WTC11 (cell line): ENCODE measurements at regions not wholly inside any gene's neighbourhood (a gene's known extent, or its start where the extent isn't known, plus 50 kb on each side); places are given as distances from the start of the nearest gene placed in this dataset.

Experiments
- ATAC-seq: fragments of 200-7000 bp; cut with Tn5 transposase; 2 replicates; pipeline ENCODE4 v1.10.0; 2021; ENCODE audit warnings: mild to moderate bottlenecking, moderate library complexity
- CTCF ChIA-PET: fragments of 300-600 bp; sonication (Branson Sonifier 250); formaldehyde crosslinking; loops from one replicate; lab custom pipeline; 2021; ENCODE audit warnings: antibody characterized with exemption; lab: Charles Lee
- POLR2A ChIA-PET: fragments of 350-600 bp; sonication (Branson Sonifier 250); formaldehyde crosslinking; loops from one replicate; lab custom pipeline; 2021; ENCODE audit warnings: antibody characterized with exemption; lab: Charles Lee
- DNase-seq: peaks from one replicate; pipeline ENCODE4 v3.0.0; 2021; ENCODE audit warnings: low spot score
- H3K27ac Mint-ChIP-seq: 2 replicates; pipeline ENCODE4 v1.8.0; 2021; ENCODE audit warnings: mixed read lengths
- H3K27me3 Mint-ChIP-seq: 2 replicates; pipeline ENCODE4 v1.8.0; 2021; ENCODE audit warnings: low read depth, mild to moderate bottlenecking, moderate library complexity, mixed read lengths
- H3K36me3 Mint-ChIP-seq: 2 replicates; pipeline ENCODE4 v1.8.0; 2021; ENCODE audit warnings: mixed read lengths
- H3K4me1 Mint-ChIP-seq: 2 replicates; pipeline ENCODE4 v1.8.0; 2022; ENCODE audit warnings: mixed read lengths
- H3K4me3 Mint-ChIP-seq: 2 replicates; pipeline ENCODE4 v1.8.0; 2021; ENCODE audit warnings: mild to moderate bottlenecking, moderate library complexity, mixed read lengths
- H3K9me3 Mint-ChIP-seq: 2 replicates; pipeline ENCODE4 v1.8.0; 2021; ENCODE audit warnings: mixed read lengths
- CREB1 ChIP-seq: sonication (generic); formaldehyde crosslinking; IDR thresholded peaks from 2 replicates; pipeline ENCODE4 v1.8.0; 2023; ENCODE audit warnings: mild to moderate bottlenecking, missing genetic modification reagents
- EMX1 ChIP-seq: fragments of 250-450 bp; sonication (Bioruptor Pico); IDR thresholded peaks from 2 replicates; pipeline ENCODE4 v1.8.0; 2021; ENCODE audit warnings: mild to moderate bottlenecking
- ETV6 ChIP-seq: sonication (generic); formaldehyde crosslinking; IDR thresholded peaks from 2 replicates; pipeline ENCODE4 v1.8.1; 2022; ENCODE audit warnings: mild to moderate bottlenecking, missing genetic modification reagents
- FOXP1 ChIP-seq: sonication (generic); formaldehyde crosslinking; IDR thresholded peaks from 2 replicates; pipeline ENCODE4 v1.8.0; 2022; ENCODE audit warnings: missing genetic modification reagents, mild to moderate bottlenecking, moderate library complexity, borderline replicate concordance
- HMGA2 ChIP-seq: fragments of 250-450 bp; sonication (Bioruptor Pico); IDR thresholded peaks from 2 replicates; pipeline ENCODE4 v1.4.0; 2021; ENCODE audit warnings: mild to moderate bottlenecking, moderate library complexity
- JAZF1 ChIP-seq: fragments of 250-450 bp; sonication (Bioruptor Pico); IDR thresholded peaks from 2 replicates; pipeline ENCODE4 v1.9.0; 2021; ENCODE audit warnings: moderate library complexity, mild to moderate bottlenecking, inconsistent platforms
- JUN ChIP-seq: sonication (generic); formaldehyde crosslinking; IDR thresholded peaks from 2 replicates; pipeline ENCODE4 v1.8.0; 2023; ENCODE audit warnings: mild to moderate bottlenecking, missing genetic modification reagents
- RORB ChIP-seq: fragments of 250-450 bp; sonication (Bioruptor Pico); IDR thresholded peaks from 2 replicates; pipeline ENCODE4 v1.9.0; 2021; ENCODE audit warnings: mild to moderate bottlenecking
- SMAD4 ChIP-seq: sonication (generic); formaldehyde crosslinking; IDR thresholded peaks from 2 replicates; pipeline ENCODE4 v1.8.0; 2022; ENCODE audit warnings: mild to moderate bottlenecking, missing genetic modification reagents
- SOX15 ChIP-seq: fragments of 250-450 bp; sonication (Bioruptor Pico); IDR thresholded peaks from 2 replicates; pipeline ENCODE4 v1.9.0; 2021; ENCODE audit warnings: mild to moderate bottlenecking
- SP1 ChIP-seq: sonication (generic); formaldehyde crosslinking; conservative IDR thresholded peaks from 2 replicates; pipeline ENCODE4 v1.8.1; 2022; ENCODE audit warnings: missing genetic modification reagents
- TEAD1 ChIP-seq: sonication (generic); formaldehyde crosslinking; IDR thresholded peaks from 2 replicates; pipeline ENCODE4 v1.8.0; 2022; ENCODE audit warnings: mild to moderate bottlenecking, missing genetic modification reagents
- TF ChIP-seq, protein P1 (sequence below): sonication (generic); formaldehyde crosslinking; IDR thresholded peaks from 2 replicates; pipeline ENCODE4 v1.8.1; 2022; ENCODE audit warnings: low read depth, missing genetic modification reagents, borderline replicate concordance
- TF ChIP-seq, protein P2 (sequence below): fragments of 250-450 bp; sonication (Bioruptor Pico); IDR thresholded peaks from 2 replicates; pipeline ENCODE4 v1.9.0; 2021; ENCODE audit warnings: mild to moderate bottlenecking, borderline replicate concordance
- TF ChIP-seq, protein P3 (sequence below): fragments of 250-450 bp; sonication (Bioruptor Pico); IDR thresholded peaks from 2 replicates; pipeline ENCODE4 v1.9.0; 2021; ENCODE audit warnings: mild to moderate bottlenecking
- TF ChIP-seq, protein P4 (sequence below): sonication (generic); formaldehyde crosslinking; conservative IDR thresholded peaks from 2 replicates; pipeline ENCODE4 v1.8.1; 2023; ENCODE audit warnings: mild to moderate bottlenecking, low read depth, missing genetic modification reagents, moderate library complexity
- TF ChIP-seq, protein P5 (sequence below): sonication (generic); formaldehyde crosslinking; IDR thresholded peaks from 2 replicates; pipeline ENCODE4 v1.8.0; 2022; ENCODE audit warnings: mild to moderate bottlenecking, missing genetic modification reagents
- TF ChIP-seq, protein P6 (sequence below): sonication (generic); formaldehyde crosslinking; IDR thresholded peaks from 2 replicates; pipeline ENCODE4 v1.8.1; 2023; ENCODE audit warnings: mild to moderate bottlenecking, missing genetic modification reagents, moderate library complexity
- TF ChIP-seq, protein P7 (sequence below): sonication (generic); formaldehyde crosslinking; IDR thresholded peaks from 2 replicates; pipeline ENCODE4 v1.8.0; 2023; ENCODE audit warnings: mild to moderate bottlenecking, missing genetic modification reagents
- TF ChIP-seq, protein P8 (sequence below): sonication (generic); formaldehyde crosslinking; IDR thresholded peaks from 2 replicates; pipeline ENCODE4 v1.8.0; 2023; ENCODE audit warnings: missing genetic modification reagents

DNA sequence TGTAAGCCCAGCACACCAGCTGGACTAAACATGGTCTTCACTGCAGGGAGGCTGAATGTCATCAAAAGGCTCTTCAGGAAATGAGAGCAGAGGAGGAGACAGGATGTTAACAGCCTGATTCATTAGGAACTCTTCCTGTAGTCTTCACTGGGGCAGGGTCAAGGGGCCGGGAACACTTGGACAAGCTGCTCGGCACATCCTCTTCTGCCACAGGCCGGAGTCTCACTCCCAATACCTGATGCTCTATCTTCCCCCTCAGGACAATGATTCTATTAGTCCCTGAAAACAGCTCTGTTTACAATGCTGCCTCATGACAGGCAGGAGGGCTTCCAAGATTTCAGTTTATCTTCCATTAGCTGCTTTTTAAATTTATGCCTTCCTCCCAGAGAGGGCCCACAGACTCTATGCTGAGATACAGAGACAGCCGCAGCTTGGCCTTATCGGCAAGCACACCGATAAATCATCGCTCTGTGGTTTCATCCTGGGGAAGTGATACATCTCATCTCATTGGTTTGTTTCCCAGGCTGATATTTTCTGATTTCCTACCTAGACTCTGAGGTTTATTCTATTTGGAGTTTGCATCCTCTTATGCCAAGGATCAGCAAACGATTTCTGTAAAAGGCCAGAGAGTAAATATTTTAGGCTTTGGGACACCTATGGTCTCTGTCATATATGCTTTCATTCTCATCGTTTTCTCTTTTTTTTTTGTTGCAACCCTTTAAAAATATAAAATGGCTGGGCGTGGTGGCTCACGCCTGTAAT is 214.0 kb upstream of the ASIC2 start:
- no peak overlapping the region for H3K27ac Mint-ChIP-seq
- DNase-seq: no peak
- H3K4me3 Mint-ChIP-seq: no peak overlapping the region
- CTCF ChIA-PET: interaction anchor here (0.9 kb wide), 2 partner anchors 15 to 144 kb away, joined by 3 to 4 read pairs; no protein-coding TSS in a partner anchor
- TF ChIP-seq, protein P1, sequence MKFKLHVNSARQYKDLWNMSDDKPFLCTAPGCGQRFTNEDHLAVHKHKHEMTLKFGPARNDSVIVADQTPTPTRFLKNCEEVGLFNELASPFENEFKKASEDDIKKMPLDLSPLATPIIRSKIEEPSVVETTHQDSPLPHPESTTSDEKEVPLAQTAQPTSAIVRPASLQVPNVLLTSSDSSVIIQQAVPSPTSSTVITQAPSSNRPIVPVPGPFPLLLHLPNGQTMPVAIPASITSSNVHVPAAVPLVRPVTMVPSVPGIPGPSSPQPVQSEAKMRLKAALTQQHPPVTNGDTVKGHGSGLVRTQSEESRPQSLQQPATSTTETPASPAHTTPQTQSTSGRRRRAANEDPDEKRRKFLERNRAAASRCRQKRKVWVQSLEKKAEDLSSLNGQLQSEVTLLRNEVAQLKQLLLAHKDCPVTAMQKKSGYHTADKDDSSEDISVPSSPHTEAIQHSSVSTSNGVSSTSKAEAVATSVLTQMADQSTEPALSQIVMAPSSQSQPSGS (CRISPR knock-in tag): no peak
- TF ChIP-seq JUN (CRISPR knock-in tag): no peak
- TF ChIP-seq, protein P2, sequence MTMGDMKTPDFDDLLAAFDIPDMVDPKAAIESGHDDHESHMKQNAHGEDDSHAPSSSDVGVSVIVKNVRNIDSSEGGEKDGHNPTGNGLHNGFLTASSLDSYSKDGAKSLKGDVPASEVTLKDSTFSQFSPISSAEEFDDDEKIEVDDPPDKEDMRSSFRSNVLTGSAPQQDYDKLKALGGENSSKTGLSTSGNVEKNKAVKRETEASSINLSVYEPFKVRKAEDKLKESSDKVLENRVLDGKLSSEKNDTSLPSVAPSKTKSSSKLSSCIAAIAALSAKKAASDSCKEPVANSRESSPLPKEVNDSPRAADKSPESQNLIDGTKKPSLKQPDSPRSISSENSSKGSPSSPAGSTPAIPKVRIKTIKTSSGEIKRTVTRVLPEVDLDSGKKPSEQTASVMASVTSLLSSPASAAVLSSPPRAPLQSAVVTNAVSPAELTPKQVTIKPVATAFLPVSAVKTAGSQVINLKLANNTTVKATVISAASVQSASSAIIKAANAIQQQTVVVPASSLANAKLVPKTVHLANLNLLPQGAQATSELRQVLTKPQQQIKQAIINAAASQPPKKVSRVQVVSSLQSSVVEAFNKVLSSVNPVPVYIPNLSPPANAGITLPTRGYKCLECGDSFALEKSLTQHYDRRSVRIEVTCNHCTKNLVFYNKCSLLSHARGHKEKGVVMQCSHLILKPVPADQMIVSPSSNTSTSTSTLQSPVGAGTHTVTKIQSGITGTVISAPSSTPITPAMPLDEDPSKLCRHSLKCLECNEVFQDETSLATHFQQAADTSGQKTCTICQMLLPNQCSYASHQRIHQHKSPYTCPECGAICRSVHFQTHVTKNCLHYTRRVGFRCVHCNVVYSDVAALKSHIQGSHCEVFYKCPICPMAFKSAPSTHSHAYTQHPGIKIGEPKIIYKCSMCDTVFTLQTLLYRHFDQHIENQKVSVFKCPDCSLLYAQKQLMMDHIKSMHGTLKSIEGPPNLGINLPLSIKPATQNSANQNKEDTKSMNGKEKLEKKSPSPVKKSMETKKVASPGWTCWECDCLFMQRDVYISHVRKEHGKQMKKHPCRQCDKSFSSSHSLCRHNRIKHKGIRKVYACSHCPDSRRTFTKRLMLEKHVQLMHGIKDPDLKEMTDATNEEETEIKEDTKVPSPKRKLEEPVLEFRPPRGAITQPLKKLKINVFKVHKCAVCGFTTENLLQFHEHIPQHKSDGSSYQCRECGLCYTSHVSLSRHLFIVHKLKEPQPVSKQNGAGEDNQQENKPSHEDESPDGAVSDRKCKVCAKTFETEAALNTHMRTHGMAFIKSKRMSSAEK (CRISPR knock-in tag): no peak
- TF ChIP-seq CREB1 (CRISPR knock-in tag): no peak
- TF ChIP-seq, protein P3, sequence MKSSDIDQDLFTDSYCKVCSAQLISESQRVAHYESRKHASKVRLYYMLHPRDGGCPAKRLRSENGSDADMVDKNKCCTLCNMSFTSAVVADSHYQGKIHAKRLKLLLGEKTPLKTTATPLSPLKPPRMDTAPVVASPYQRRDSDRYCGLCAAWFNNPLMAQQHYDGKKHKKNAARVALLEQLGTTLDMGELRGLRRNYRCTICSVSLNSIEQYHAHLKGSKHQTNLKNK: no peak
- TF ChIP-seq, protein P4, sequence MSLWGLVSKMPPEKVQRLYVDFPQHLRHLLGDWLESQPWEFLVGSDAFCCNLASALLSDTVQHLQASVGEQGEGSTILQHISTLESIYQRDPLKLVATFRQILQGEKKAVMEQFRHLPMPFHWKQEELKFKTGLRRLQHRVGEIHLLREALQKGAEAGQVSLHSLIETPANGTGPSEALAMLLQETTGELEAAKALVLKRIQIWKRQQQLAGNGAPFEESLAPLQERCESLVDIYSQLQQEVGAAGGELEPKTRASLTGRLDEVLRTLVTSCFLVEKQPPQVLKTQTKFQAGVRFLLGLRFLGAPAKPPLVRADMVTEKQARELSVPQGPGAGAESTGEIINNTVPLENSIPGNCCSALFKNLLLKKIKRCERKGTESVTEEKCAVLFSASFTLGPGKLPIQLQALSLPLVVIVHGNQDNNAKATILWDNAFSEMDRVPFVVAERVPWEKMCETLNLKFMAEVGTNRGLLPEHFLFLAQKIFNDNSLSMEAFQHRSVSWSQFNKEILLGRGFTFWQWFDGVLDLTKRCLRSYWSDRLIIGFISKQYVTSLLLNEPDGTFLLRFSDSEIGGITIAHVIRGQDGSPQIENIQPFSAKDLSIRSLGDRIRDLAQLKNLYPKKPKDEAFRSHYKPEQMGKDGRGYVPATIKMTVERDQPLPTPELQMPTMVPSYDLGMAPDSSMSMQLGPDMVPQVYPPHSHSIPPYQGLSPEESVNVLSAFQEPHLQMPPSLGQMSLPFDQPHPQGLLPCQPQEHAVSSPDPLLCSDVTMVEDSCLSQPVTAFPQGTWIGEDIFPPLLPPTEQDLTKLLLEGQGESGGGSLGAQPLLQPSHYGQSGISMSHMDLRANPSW (CRISPR knock-in tag): no peak
- TF ChIP-seq HMGA2: no peak
- TF ChIP-seq SOX15 (CRISPR knock-in tag): no peak
- TF ChIP-seq SMAD4: no peak
- TF ChIP-seq SP1 (CRISPR knock-in tag): no peak
- TF ChIP-seq, protein P5, sequence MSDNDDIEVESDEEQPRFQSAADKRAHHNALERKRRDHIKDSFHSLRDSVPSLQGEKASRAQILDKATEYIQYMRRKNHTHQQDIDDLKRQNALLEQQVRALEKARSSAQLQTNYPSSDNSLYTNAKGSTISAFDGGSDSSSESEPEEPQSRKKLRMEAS (CRISPR knock-in tag): no peak
- TF ChIP-seq, protein P6, sequence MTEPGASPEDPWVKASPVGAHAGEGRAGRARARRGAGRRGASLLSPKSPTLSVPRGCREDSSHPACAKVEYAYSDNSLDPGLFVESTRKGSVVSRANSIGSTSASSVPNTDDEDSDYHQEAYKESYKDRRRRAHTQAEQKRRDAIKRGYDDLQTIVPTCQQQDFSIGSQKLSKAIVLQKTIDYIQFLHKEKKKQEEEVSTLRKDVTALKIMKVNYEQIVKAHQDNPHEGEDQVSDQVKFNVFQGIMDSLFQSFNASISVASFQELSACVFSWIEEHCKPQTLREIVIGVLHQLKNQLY: no peak
- TF ChIP-seq, all 79 proteins: peak for 0
- no peak for ATAC-seq
- no peaks in the 10 kb centered on the region for H3K36me3 Mint-ChIP-seq
- 0 out of 2 replicates have a peak, but pooled peaks cover 3% of the 10 kb centered on the region for H3K9me3 Mint-ChIP-seq
- peaks cover 10% of the 10 kb centered on the region for H3K4me1 Mint-ChIP-seq
- H3K27me3 Mint-ChIP-seq: peaks cover 5% of the 10 kb centered on the region
- POLR2A ChIA-PET: no interaction called here

DNA sequence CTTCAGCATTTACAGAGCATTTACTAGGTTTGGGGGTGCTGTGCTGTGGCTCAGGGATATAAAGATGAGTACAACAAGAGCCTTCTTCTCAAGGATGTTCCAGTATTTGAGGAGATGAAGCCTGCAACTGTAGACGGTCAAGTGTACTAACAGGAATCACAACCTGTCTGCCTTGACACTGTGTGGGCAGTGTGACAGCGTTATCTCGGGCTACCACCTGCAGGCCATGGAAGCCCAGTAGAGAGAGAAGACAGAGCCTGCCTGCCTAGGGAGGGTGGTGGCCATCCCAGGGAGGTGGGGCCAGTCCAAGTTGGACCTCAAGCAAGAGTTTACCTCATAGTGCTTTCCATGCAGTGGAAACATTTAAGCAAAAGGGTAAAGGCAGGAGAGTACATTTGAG is 215.1 kb upstream of the ASIC2 start:
- Mint-ChIP-seq H3K9me3 (0 out of 2 replicates have a peak, but pooled peaks cover 5% of the 10 kb centered on the region), H3K36me3 (no peaks in the 10 kb centered on the region), H3K4me1 (peaks cover 10% of the 10 kb centered on the region), H3K27ac (no peak overlapping the region), H3K27me3 (peaks cover 6% of the 10 kb centered on the region), H3K4me3 (no peak overlapping the region)
- DNase-seq (no peak), ATAC-seq (no peak)
- POLR2A ChIA-PET: no interaction called here
- CTCF ChIA-PET: no interaction called here
- TF ChIP-seq RORB (CRISPR knock-in tag) (no peak), JAZF1 (CRISPR knock-in tag) (no peak), TEAD1 (CRISPR knock-in tag) (no peak), FOXP1 (no peak), EMX1 (no peak), ETV6 (CRISPR knock-in tag) (no peak), SMAD4 (no peak), SP1 (CRISPR knock-in tag) (no peak)
- TF ChIP-seq, protein P7, sequence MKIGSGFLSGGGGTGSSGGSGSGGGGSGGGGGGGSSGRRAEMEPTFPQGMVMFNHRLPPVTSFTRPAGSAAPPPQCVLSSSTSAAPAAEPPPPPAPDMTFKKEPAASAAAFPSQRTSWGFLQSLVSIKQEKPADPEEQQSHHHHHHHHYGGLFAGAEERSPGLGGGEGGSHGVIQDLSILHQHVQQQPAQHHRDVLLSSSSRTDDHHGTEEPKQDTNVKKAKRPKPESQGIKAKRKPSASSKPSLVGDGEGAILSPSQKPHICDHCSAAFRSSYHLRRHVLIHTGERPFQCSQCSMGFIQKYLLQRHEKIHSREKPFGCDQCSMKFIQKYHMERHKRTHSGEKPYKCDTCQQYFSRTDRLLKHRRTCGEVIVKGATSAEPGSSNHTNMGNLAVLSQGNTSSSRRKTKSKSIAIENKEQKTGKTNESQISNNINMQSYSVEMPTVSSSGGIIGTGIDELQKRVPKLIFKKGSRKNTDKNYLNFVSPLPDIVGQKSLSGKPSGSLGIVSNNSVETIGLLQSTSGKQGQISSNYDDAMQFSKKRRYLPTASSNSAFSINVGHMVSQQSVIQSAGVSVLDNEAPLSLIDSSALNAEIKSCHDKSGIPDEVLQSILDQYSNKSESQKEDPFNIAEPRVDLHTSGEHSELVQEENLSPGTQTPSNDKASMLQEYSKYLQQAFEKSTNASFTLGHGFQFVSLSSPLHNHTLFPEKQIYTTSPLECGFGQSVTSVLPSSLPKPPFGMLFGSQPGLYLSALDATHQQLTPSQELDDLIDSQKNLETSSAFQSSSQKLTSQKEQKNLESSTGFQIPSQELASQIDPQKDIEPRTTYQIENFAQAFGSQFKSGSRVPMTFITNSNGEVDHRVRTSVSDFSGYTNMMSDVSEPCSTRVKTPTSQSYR (CRISPR knock-in tag): no peak
- TF ChIP-seq, protein P8, sequence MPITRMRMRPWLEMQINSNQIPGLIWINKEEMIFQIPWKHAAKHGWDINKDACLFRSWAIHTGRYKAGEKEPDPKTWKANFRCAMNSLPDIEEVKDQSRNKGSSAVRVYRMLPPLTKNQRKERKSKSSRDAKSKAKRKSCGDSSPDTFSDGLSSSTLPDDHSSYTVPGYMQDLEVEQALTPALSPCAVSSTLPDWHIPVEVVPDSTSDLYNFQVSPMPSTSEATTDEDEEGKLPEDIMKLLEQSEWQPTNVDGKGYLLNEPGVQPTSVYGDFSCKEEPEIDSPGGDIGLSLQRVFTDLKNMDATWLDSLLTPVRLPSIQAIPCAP (CRISPR knock-in tag): no peak
